ENCODE measurements at regions not wholly inside any gene's neighbourhood (a gene's known extent, or its start where the extent isn't known, plus 50 kb on each side); places are given as distances from the start of the nearest gene placed in this dataset.

- H3K4me1 ChIP-seq (ENCODE audit: control insufficient read depth in 1 of 2, insufficient read depth in 2 of 2, low read depth in 1 of 2, low read length in 1 of 2): no peaks in the 10 kb centered on the region
- POLR2A ChIA-PET: no interaction called here
Measured at GRCh38 chr2:192570788-192571187, 376.1 kb upstream of the TMEFF2 start.

GRCh38 chr2:192566863-192567262 is 372.1 kb upstream of the TMEFF2 start:
- CTCF ChIA-PET: interaction anchor here (0.7 kb wide), 1 partner anchor 11 kb away, joined by 3 read pairs; no protein-coding TSS in a partner anchor
- H3K4me1 ChIP-seq (ENCODE audit: control insufficient read depth in 1 of 2, insufficient read depth in 2 of 2, low read depth in 1 of 2, low read length in 1 of 2): no peaks in the 10 kb centered on the region

More at GRCh38 chr2:192570788-192571187, 376.1 kb upstream of the TMEFF2 start:
- Histone ChIP-seq H3K9me2 (no peaks in the 10 kb centered on the region), H3K27ac (ENCODE audit: low read depth in 2 of 2, low read length in 1 of 2) (no peak overlapping the region), H3K4me3 (ENCODE audit: low read depth in 2 of 2, low read length in 1 of 2) (no peak overlapping the region), H3K9ac (no peak overlapping the region), H3K9me3 (no peaks in the 10 kb centered on the region), H3F3A (replicated peaks; ENCODE audit: insufficient read depth) (no peaks in the 10 kb centered on the region), H4K20me1 (ENCODE audit: insufficient read depth) (no peaks in the 10 kb centered on the region), H2AFZ (ENCODE audit: low read depth) (no peak overlapping the region), H3K27me3 (ENCODE audit: insufficient read depth) (no peaks in the 10 kb centered on the region), H3K79me2 (ENCODE audit: insufficient read depth) (no peaks in the 10 kb centered on the region), H3K4me2 (no peak overlapping the region), H3K36me3 (replicated peaks in 1 of 2; ENCODE audit: control insufficient read depth in 1 of 2, insufficient read depth in 2 of 2, low read length in 1 of 2) (no peaks in the 10 kb centered on the region)
- no peak for DNase-seq
- no peak for TF ChIP-seq FOXJ3 (CRISPR knock-in tag; IDR thresholded peaks at IDR 0.05)
- no peak for TF ChIP-seq MEF2A (IDR thresholded peaks at IDR 0.05; ENCODE audit: borderline replicate concordance, low read depth)
- no peak for TF ChIP-seq RXRA (IDR thresholded peaks at IDR 0.05; ENCODE audit: borderline replicate concordance, low read depth)
- no peak for TF ChIP-seq GABPA (IDR thresholded peaks at IDR 0.05; ENCODE audit: low read depth)
- no peak for TF ChIP-seq TAF1 (IDR thresholded peaks at IDR 0.05; ENCODE audit: borderline replicate concordance, low read depth, low read length)
- TF ChIP-seq NFIC (IDR thresholded peaks at IDR 0.05; ENCODE audit: borderline replicate concordance): no peak
- CTCF ChIA-PET: no interaction called here
- WGBS (ENCODE audit: low lambda C conversion rate): 57% methylated on average over 1 of the region's 1 CpG

More at GRCh38 chr2:192566863-192567262, 372.1 kb upstream of the TMEFF2 start:
- Histone ChIP-seq H3K4me2 (no peak overlapping the region), H3K4me3 (ENCODE audit: low read depth in 2 of 2, low read length in 1 of 2) (no peak overlapping the region), H3K9ac (no peak overlapping the region), H3K36me3 (replicated peaks in 1 of 2; ENCODE audit: control insufficient read depth in 1 of 2, insufficient read depth in 2 of 2, low read length in 1 of 2) (no peaks in the 10 kb centered on the region), H2AFZ (ENCODE audit: low read depth) (no peak overlapping the region), H3K79me2 (ENCODE audit: insufficient read depth) (no peaks in the 10 kb centered on the region), H3F3A (replicated peaks; ENCODE audit: insufficient read depth) (no peaks in the 10 kb centered on the region), H3K9me2 (no peaks in the 10 kb centered on the region), H3K27ac (ENCODE audit: low read depth in 2 of 2, low read length in 1 of 2) (no peak overlapping the region), H3K9me3 (no peaks in the 10 kb centered on the region), H3K27me3 (ENCODE audit: insufficient read depth) (no peaks in the 10 kb centered on the region), H4K20me1 (ENCODE audit: insufficient read depth) (no peaks in the 10 kb centered on the region)
- POLR2A ChIA-PET: no interaction called here
- TF ChIP-seq REST (IDR thresholded peaks at IDR 0.05; ENCODE audit: low read depth, low read length) (no peak), PBX3 (IDR thresholded peaks at IDR 0.05) (no peak), CTCF (IDR thresholded peaks at IDR 0.05) (no peak), RCOR1 (IDR thresholded peaks at IDR 0.05; ENCODE audit: low read length) (no peak), RFX5 (IDR thresholded peaks at IDR 0.05; ENCODE audit: low read length) (no peak), ELF1 (IDR thresholded peaks at IDR 0.05) (no peak), POLR2AphosphoS5 (IDR thresholded peaks at IDR 0.05; ENCODE audit: low read depth, low read length) (no peak), MAX (IDR thresholded peaks at IDR 0.05; ENCODE audit: low read depth) (no peak), FOSL2 (IDR thresholded peaks at IDR 0.05; ENCODE audit: borderline replicate concordance, low read depth) (no peak), NFIC (IDR thresholded peaks at IDR 0.05; ENCODE audit: borderline replicate concordance) (no peak), GABPA (IDR thresholded peaks at IDR 0.05; ENCODE audit: low read depth) (no peak), FOXM1 (IDR thresholded peaks at IDR 0.05; ENCODE audit: low read depth) (no peak), TCF12 (IDR thresholded peaks at IDR 0.05) (no peak), SMC3 (IDR thresholded peaks at IDR 0.05; ENCODE audit: low read depth, low read length) (no peak), NRF1 (IDR thresholded peaks at IDR 0.05; ENCODE audit: low read depth, low read length) (no peak), USF1 (IDR thresholded peaks at IDR 0.05; ENCODE audit: borderline replicate concordance, low read depth) (no peak), JUND (IDR thresholded peaks at IDR 0.05) (no peak), FOXJ3 (CRISPR knock-in tag; IDR thresholded peaks at IDR 0.05) (no peak), ZBTB33 (IDR thresholded peaks at IDR 0.05; ENCODE audit: borderline replicate concordance, low read depth) (no peak)
- DNase-seq: no peak
